ENCODE measurements at regions not wholly inside any gene's neighbourhood (a gene's known extent, or its start where the extent isn't known, plus 50 kb on each side); places are given as distances from the start of the nearest gene placed in this dataset.

- no peak for DNase-seq (ENCODE audit: low read depth, low spot score)
- TF ChIP-seq CTCF (IDR thresholded peaks at IDR 0.05; ENCODE audit: low read depth, low read length) = no peak
- in situ Hi-C loops (cut with HindIII; ENCODE audit: low sequenced_read_pairs) = no loop called here
- H3K4me3 ChIP-seq (ENCODE audit: low read depth, low read length) = no peak overlapping the region
Observed at GRCh38 chr6:74762841-74763240, 443.0 kb downstream of the COL12A1 start.

GRCh38 chr6:74757813-74758212 is 448.0 kb downstream of the COL12A1 start:
- TF ChIP-seq CTCF (IDR thresholded peaks at IDR 0.05; ENCODE audit: low read depth, low read length) = no peak
- no peak overlapping the region for H3K4me3 ChIP-seq (ENCODE audit: low read depth, low read length)
- in situ Hi-C loops (cut with HindIII; ENCODE audit: low sequenced_read_pairs) = no loop called here
- DNase-seq (ENCODE audit: low read depth, low spot score) = no peak

- no peak for DNase-seq (ENCODE audit: low read depth, low spot score)
- in situ Hi-C loops (cut with HindIII; ENCODE audit: low sequenced_read_pairs) = no loop called here
- no peak overlapping the region for H3K4me3 ChIP-seq (ENCODE audit: low read depth, low read length)
- TF ChIP-seq CTCF (IDR thresholded peaks at IDR 0.05; ENCODE audit: low read depth, low read length) = no peak
Observed at GRCh38 chr6:74756923-74757322, 448.9 kb downstream of the COL12A1 start.

- no peak for DNase-seq (ENCODE audit: low read depth, low spot score)
- no peak overlapping the region for H3K4me3 ChIP-seq (ENCODE audit: low read depth, low read length)
- in situ Hi-C loops (cut with HindIII; ENCODE audit: low sequenced_read_pairs) = no loop called here
- TF ChIP-seq CTCF (IDR thresholded peaks at IDR 0.05; ENCODE audit: low read depth, low read length) = no peak
Observed at GRCh38 chr6:74755778-74756177, 450.1 kb downstream of the COL12A1 start.

- TF ChIP-seq CTCF (IDR thresholded peaks at IDR 0.05; ENCODE audit: low read depth, low read length) = no peak
- no peak for DNase-seq (ENCODE audit: low read depth, low spot score)
- in situ Hi-C loops (cut with HindIII; ENCODE audit: low sequenced_read_pairs) = no loop called here
- H3K4me3 ChIP-seq (ENCODE audit: low read depth, low read length) = no peak overlapping the region
Observed at GRCh38 chr6:74755196-74755595, 450.7 kb downstream of the COL12A1 start.

- in situ Hi-C loops (cut with HindIII; ENCODE audit: low sequenced_read_pairs) = no loop called here
- H3K4me3 ChIP-seq (ENCODE audit: low read depth, low read length) = no peak overlapping the region
- DNase-seq (ENCODE audit: low read depth, low spot score) = no peak
- TF ChIP-seq CTCF (IDR thresholded peaks at IDR 0.05; ENCODE audit: low read depth, low read length) = no peak
Observed at GRCh38 chr6:74753883-74754600, 451.8 kb downstream of the COL12A1 start.

Data from astrocyte of the spinal cord (primary cell).